Caki2 (cell line): ENCODE measurements at regions not wholly inside any gene's neighbourhood (a gene's known extent, or its start where the extent isn't known, plus 50 kb on each side); places are given as distances from the start of the nearest gene placed in this dataset.
"Not testable (repeated sequence)": the region's sequence is repeated elsewhere in the genome, so short reads cannot be mapped to it uniquely, and the experiment has no call there.

Experiments
- DNase-seq: peaks from one replicate; pipeline ENCODE4 v3.0.0-alpha.2; 2015; ENCODE audit warnings: low read depth
- in situ Hi-C: cut with HindIII; loops from 2 replicates; pipeline ENCODE4 v1.10.0; 2016; ENCODE audit warnings: low sequenced_read_pairs, low pct_unique_long_range_greater_than_20kb, mixed read lengths

DNA sequence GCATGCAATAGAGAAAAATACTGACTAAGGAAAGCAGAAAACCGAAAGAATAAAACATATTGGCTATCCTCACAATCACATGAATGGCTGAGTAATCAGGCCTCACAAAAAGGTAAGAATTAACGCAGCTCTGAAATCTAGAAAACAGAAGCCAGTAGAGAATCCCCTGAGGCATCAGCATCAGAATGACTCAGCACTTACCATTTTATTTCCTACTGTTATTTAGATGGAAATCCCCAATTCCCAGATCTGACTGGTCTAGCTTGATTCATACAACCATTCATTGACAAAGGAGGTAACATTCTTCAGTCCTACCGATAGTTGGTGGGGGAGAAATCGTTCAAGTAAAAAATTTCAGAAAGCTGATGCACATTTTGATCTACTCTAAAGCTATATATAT lies 1408.4 kb upstream of the WWC1 start:
- peak; percentile 97 for DNase-seq
- in situ Hi-C loops, result no loop called here

DNA sequence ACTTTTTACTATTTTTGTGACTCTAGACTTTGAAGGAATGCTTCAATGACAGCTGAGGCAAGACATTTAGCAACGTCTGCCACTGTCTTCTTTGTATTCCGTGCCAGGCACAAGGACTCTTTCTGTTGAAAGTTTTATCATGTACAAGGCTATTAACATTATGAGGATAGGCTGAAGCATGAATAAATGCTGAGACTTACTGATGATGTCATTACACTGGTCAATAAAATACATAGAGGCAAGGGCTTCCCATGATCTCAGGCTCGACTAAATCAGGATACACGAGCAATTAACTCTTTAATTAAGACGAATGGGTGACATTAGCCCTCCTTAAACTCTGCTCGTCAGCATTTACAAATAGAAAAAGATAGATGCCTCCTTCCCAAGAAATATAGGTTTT lies 1393.3 kb upstream of the WWC1 start:
- in situ Hi-C loops, result no loop called here
- DNase-seq, result no peak

DNA sequence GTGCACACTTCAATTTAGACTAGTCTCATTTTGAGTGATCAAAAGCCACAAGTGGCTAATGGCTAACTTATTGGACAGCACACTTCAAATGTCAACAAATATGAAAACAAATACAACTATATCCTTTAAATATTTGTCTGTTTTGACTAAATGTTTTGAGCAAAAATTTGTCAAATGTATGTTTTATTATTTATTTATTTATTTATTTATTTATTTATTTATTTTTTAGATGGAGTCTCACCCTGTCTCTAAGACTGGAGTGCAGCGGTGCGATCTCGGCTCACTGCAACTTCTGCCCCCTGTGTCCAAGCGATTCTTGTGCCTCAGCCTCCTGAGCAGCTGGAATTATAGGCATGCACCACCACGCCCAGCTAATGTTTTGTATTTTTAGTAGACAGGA lies 1392.1 kb upstream of the WWC1 start:
- in situ Hi-C loops, result no loop called here
- peak; percentile 29 for DNase-seq

GRCh38 chr5:166904571-166904970 lies 1386.9 kb upstream of the WWC1 start:
- no peak for DNase-seq
- in situ Hi-C loops, result no loop called here

DNA sequence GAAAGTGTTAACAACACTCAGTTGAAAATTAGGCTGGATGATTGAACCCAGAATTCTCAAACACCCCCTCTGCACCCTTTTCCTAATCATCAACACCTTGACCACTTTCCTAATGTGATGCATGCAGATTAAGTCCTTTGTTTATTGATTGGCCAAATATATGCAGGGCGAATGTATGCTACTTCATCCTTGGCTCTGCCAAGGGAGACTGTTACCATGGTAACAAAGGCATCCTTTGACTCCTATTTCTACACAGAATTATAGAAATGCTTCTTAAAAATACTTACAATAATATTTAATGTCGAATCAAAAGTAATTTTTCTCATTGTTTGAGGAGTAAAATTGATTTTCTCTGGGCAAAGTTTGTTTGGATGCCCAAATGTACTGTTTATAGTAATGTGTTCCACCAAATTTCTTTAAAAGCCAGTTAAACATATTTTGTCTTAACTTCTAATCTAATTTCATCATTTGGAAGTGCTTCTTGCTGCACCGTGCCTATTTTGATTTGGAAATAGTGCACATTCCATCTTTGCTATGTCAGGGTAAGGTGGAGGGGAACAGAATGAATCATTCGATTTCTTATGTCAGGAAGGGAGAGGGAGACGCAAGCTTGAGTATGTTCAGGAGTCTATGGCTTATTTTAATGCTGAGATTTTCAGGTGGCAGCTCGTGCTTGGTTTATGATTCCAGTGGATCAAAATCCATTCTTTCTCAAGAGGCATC lies 1384.3 kb upstream of the WWC1 start:
- peak; percentile 30 for DNase-seq
- in situ Hi-C loops, result no loop called here

DNA sequence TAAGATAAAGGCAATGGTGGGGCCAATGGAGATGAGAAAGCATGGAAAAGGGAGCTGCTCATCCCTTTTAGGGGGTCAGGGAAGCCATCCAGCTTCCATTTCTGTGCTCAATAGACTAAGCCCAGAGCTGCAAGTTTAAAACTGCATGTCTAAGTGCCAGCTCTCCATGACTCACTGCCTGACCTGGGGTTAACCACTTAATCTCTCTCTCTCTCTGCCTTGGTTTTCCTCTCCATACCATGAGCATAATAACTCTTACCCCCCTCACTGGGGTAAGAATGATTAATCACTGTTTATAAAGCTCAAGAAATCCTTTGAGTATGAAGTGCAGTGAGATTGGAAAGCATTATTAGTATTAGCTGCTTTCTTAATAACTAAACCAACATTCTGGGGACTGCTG lies 1382.4 kb upstream of the WWC1 start:
- DNase-seq, result peak; percentile 77
- in situ Hi-C loops, result no loop called here

- in situ Hi-C loops, result no loop called here
- DNase-seq, result peak; percentile 43
These were observed 1381.5 kb upstream of the WWC1 start for GRCh38 chr5:166909926-166910325.

DNA sequence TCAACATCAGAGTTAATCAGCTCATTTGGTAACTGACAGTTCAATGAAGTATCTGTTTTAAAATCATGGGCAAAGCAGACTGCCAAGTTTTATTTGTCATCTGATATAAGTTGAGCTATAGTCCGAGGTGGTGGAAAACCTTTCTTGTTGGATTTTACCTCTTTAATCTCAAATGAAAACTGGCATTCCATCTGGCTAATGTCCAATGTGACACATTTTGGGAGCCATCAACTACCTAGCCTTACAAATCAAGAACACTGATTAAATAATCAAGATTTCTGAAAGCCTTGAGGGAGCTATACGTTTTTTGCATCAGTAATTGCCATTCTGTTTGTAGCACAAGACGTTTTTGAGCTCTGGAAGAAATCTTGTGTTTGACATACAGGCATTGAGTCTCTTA lies 1380.5 kb upstream of the WWC1 start:
- DNase-seq, result no peak
- in situ Hi-C loops, result no loop called here

- DNase-seq, result no peak
- in situ Hi-C loops, result no loop called here
These were observed 1375.4 kb upstream of the WWC1 start for GRCh38 chr5:166916021-166916420.

- no peak for DNase-seq
- in situ Hi-C loops, result no loop called here
These were observed 1365.3 kb upstream of the WWC1 start for GRCh38 chr5:166926138-166926537.

- DNase-seq, in situ Hi-C loops: not testable (repeated sequence)
These were observed 1364.5 kb upstream of the WWC1 start for GRCh38 chr5:166926806-166927475.

GRCh38 chr5:166936351-166936750 lies 1355.1 kb upstream of the WWC1 start:
- DNase-seq, result no peak
- in situ Hi-C loops, result no loop called here

- in situ Hi-C loops, result no loop called here
- no peak for DNase-seq
These were observed 1353.4 kb upstream of the WWC1 start for GRCh38 chr5:166938071-166938470.

GRCh38 chr5:166942948-166943347 lies 1348.5 kb upstream of the WWC1 start:
- no peak for DNase-seq
- in situ Hi-C loops, result no loop called here

DNA sequence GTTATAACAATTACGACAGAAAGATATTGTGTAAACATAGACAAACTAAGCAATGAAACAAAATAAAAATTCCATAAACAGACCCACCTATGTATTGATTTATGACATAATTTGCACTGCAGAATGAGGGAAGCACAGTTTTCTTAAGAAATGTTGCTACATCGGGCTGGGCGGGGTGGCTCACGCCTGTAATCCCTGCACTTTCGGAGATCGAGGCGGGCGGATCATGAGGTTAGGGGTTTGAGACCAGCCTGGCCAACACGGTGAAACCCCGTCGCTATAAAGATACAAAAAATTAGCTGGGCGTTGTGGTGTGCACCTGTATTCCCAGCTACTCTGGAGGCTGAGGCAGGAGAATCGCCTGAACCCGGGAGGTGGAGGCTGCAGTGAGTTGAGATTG lies 1344.4 kb upstream of the WWC1 start:
- DNase-seq, result no peak
- in situ Hi-C loops, result no loop called here

DNA sequence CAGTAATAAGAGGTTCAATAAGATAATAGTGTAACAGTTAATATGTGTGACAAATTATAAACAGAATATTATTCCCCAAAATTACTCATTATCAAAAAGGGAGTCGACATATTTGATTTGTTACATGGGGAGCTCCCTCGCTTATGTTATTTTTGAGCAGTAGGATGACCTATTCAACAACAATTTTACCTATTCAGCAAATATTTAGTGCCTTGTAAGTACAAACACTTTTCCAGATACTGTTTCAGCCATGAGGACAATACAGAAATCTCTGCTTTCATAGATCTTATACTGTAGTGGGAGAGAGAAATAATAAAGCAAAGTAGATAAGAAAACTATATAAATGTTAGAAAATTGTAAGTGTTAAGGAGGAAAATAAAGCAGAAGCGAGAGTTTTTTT lies 1342.8 kb upstream of the WWC1 start:
- in situ Hi-C loops, result no loop called here

DNA sequence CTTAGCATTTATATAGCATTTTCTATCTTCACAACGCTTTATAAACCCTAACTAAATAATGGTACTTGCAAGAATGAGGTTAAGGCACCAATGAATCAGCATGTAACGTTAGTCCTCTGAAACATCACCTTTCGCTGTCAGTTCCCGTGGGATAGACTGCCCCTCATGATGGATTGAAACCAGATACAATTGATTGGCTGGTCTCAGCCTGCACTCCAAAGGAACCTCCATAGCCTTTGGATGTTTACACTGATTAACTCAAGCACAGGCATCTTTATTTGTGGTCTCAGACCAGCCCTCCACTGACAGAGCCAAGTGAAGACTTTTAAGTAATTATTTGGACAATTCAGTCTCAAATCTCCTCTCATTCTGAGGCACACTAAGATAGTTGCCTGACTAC lies 1339.4 kb upstream of the WWC1 start:
- in situ Hi-C loops, result no loop called here
- no peak for DNase-seq

More for the DNA sequence above, 1342.8 kb upstream of the WWC1 start:
- no peak for DNase-seq

- in situ Hi-C loops, result no loop called here
- no peak for DNase-seq
These were observed 1333.7 kb upstream of the WWC1 start for GRCh38 chr5:166957782-166958181.

GRCh38 chr5:166959766-166960165 lies 1331.7 kb upstream of the WWC1 start:
- in situ Hi-C loops, result no loop called here
- no peak for DNase-seq

- in situ Hi-C loops, result no loop called here
- no peak for DNase-seq
These were observed 1330.4 kb upstream of the WWC1 start for GRCh38 chr5:166961028-166961427.
